Adipocyte (in vitro differentiated cells): ENCODE measurements at regions not wholly inside any gene's neighbourhood (a gene's known extent, or its start where the extent isn't known, plus 50 kb on each side); places are given as distances from the start of the nearest gene placed in this dataset.

Source experiments
- DNase-seq: peaks from one replicate; pipeline ENCODE4 v3.0.0-alpha.2; 2015; ENCODE audit warnings: low read depth
- H3K27me3 ChIP-seq: replicated peaks from 2 replicates; pipeline ENCODE4 v1.7.0; 2013; ENCODE audit warnings: mild to moderate bottlenecking, low read length, moderate library complexity; ENCODE audit not compliant: control insufficient read depth, insufficient read depth
- H3K36me3 ChIP-seq: 2 replicates; pipeline ENCODE4 v1.7.0; 2013; ENCODE audit warnings: low read length, mild to moderate bottlenecking, moderate library complexity; ENCODE audit not compliant: control insufficient read depth, insufficient read depth, severe bottlenecking
- H3K4me1 ChIP-seq: 2 replicates; pipeline ENCODE4 v1.7.0; 2013; ENCODE audit warnings: mild to moderate bottlenecking, low read length, moderate library complexity; ENCODE audit not compliant: control insufficient read depth, insufficient read depth
- H3K4me3 ChIP-seq: 2 replicates; pipeline ENCODE4 v1.7.0; 2013; ENCODE audit warnings: mild to moderate bottlenecking, low read length, moderate library complexity
- H3K9ac ChIP-seq: 2 replicates; pipeline ENCODE4 v1.7.0; 2013; ENCODE audit warnings: mild to moderate bottlenecking, low read length, moderate library complexity
- H3K9me3 ChIP-seq: 2 replicates; pipeline ENCODE4 v1.7.0; 2013; ENCODE audit warnings: mild to moderate bottlenecking, low read length, moderate library complexity; ENCODE audit not compliant: control insufficient read depth

DNA sequence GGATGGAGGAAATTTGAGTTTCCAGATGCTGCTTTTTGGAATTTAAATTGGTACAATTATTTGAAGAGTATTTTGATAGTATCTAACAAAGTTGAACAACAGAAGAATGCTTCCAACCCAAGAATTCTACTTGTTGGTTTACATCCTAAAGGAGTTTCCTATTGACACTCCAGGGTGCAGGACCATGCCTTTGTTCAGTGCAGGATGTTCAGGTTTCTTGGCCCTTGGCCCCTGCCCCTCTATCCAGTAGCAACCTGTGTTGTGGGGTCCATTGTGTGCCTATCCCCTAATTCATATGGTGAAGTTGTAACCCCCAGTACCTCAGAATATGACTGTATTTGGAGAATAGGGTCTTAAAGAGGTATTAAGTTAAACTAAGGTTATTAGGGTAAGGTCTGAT is 750.0 kb upstream of the ZNF608 start:
- Histone ChIP-seq H3K4me1 (peaks cover 15% of the 10 kb centered on the region), H3K27me3 (no peaks in the 10 kb centered on the region)

GRCh38 chr5:125497651-125498050 is 751.2 kb upstream of the ZNF608 start:
- Histone ChIP-seq H3K4me3 (no peak overlapping the region), H3K36me3 (no peaks in the 10 kb centered on the region), H3K27me3 (no peaks in the 10 kb centered on the region), H3K4me1 (peaks cover 9% of the 10 kb centered on the region), H3K9ac (no peak overlapping the region), H3K9me3 (peaks cover 6% of the 10 kb centered on the region)
- peak; percentile 17 for DNase-seq

More for the DNA sequence above, 750.0 kb upstream of the ZNF608 start:
- Histone ChIP-seq H3K36me3 (no peaks in the 10 kb centered on the region), H3K9ac (no peak overlapping the region), H3K9me3 (peaks cover 6% of the 10 kb centered on the region), H3K4me3 (no peak overlapping the region)
- DNase-seq = no peak

GRCh38 chr5:125499636-125500332 is 753.3 kb upstream of the ZNF608 start:
- Histone ChIP-seq H3K9me3 (no peaks in the 10 kb centered on the region), H3K36me3 (no peaks in the 10 kb centered on the region), H3K9ac (no peak overlapping the region), H3K27me3 (no peaks in the 10 kb centered on the region), H3K4me1 (peaks cover 9% of the 10 kb centered on the region), H3K4me3 (no peak overlapping the region)
- no peak for DNase-seq

DNA sequence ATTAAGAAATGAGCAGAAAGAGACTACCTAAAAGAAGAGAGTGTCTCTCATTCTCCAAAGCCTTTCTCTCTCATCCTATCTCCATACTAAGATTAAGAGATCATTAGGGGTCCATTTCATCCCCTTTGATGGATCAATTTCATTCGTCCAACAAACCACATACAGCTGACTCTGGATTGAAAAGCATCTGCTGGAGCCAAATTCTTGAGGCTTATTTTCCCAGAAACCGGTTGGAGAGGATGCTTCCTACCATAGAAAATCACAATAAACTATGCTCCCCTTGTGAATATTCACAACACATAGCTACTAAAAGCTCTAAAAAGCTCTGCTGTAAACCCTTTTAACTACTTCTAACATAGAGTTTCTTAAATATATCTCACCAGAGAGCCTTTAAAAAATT is 755.0 kb upstream of the ZNF608 start:
- peaks cover 9% of the 10 kb centered on the region for H3K4me1 ChIP-seq
- DNase-seq = peak; percentile 23

DNA sequence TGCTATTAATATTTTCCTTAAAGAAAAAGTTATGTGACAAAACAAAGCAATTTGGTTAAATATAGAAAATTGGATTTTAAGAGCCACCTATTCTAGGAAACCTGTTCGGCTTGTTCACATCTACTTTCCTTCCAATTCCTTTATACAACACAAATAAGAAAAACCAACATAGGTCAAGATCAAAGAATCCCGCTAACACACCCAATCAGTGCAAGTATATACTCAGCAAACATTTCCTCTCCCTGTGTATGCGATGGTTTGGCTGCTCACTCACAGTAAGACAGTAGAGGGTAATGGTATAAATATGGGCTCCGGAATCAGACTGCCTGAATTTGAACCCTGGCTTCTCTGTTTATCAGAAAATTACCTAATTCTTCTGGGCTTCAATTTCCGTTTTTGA is 757.5 kb upstream of the ZNF608 start:
- no peaks in the 10 kb centered on the region for H3K36me3 ChIP-seq
- DNase-seq = no peak
- no peaks in the 10 kb centered on the region for H3K27me3 ChIP-seq

More for the DNA sequence above, 755.0 kb upstream of the ZNF608 start:
- Histone ChIP-seq H3K9ac (no peak overlapping the region), H3K9me3 (no peaks in the 10 kb centered on the region), H3K4me3 (no peak overlapping the region), H3K27me3 (no peaks in the 10 kb centered on the region), H3K36me3 (no peaks in the 10 kb centered on the region)

DNA sequence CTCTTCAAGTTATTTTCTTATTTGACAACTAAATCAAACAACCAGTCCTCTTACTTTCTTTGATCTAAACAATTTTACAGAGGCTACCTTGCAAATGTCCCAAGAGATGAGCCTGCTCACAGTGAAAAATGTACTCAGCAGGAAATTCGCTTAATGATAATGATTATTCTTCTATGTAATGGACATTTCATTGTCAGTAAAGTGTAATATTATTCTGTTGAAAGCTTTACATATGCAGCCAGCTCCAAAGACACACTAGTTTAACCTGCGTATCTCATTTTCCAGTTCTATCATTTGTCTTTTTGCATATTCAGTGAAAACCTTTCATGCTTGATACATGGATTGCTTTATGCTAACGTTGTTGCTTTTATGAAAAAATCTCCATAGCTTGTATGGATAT is 758.7 kb upstream of the ZNF608 start:
- Histone ChIP-seq H3K9ac (no peak overlapping the region), H3K36me3 (no peaks in the 10 kb centered on the region), H3K4me3 (no peak overlapping the region), H3K4me1 (peaks cover 2% of the 10 kb centered on the region), H3K27me3 (no peaks in the 10 kb centered on the region), H3K9me3 (no peaks in the 10 kb centered on the region)
- no peak for DNase-seq

More for the DNA sequence above, 757.5 kb upstream of the ZNF608 start:
- Histone ChIP-seq H3K9ac (no peak overlapping the region), H3K4me3 (no peak overlapping the region), H3K4me1 (no peaks in the 10 kb centered on the region), H3K9me3 (no peaks in the 10 kb centered on the region)

- H3K27me3 ChIP-seq = no peaks in the 10 kb centered on the region
- H3K4me1 ChIP-seq = peaks cover 9% of the 10 kb centered on the region
- no peaks in the 10 kb centered on the region for H3K9me3 ChIP-seq
- no peak overlapping the region for H3K9ac ChIP-seq
- H3K36me3 ChIP-seq = no peaks in the 10 kb centered on the region
- H3K4me3 ChIP-seq = no peak overlapping the region
- DNase-seq = no peak
Observed at GRCh38 chr5:125506124-125506523, 759.7 kb upstream of the ZNF608 start.

- H3K4me1 ChIP-seq = peaks cover 9% of the 10 kb centered on the region
- no peaks in the 10 kb centered on the region for H3K27me3 ChIP-seq
- no peaks in the 10 kb centered on the region for H3K36me3 ChIP-seq
- DNase-seq = no peak
- no peak overlapping the region for H3K4me3 ChIP-seq
- H3K9ac ChIP-seq = no peak overlapping the region
- H3K9me3 ChIP-seq = no peaks in the 10 kb centered on the region
Observed at GRCh38 chr5:125508225-125508624, 761.8 kb upstream of the ZNF608 start.

DNA sequence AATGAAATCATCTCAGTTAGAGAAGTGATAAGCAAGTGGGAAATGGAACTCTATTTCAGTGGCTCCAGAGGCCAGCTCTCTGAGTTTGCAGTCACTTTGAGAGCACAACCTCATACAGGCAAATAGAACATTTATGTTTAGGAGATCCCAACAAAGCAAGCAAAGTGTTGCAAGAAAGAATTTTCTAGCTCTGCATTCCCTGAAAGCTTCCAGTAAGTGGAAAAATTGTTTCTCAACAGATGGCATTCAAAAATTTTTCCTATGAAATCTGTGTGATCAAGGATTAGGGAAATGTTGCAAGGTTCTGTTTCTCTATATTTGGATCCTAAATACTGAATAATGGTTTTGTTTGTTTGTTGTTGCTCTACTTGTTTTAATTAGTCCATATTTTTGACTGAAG is 764.2 kb upstream of the ZNF608 start:
- DNase-seq = peak; percentile 78
- H3K36me3 ChIP-seq = no peaks in the 10 kb centered on the region
- no peaks in the 10 kb centered on the region for H3K9me3 ChIP-seq
- H3K4me1 ChIP-seq = peaks cover 9% of the 10 kb centered on the region
- H3K9ac ChIP-seq = peak overlapping the region; percentile 52
- no peaks in the 10 kb centered on the region for H3K27me3 ChIP-seq
- no peak overlapping the region for H3K4me3 ChIP-seq

DNA sequence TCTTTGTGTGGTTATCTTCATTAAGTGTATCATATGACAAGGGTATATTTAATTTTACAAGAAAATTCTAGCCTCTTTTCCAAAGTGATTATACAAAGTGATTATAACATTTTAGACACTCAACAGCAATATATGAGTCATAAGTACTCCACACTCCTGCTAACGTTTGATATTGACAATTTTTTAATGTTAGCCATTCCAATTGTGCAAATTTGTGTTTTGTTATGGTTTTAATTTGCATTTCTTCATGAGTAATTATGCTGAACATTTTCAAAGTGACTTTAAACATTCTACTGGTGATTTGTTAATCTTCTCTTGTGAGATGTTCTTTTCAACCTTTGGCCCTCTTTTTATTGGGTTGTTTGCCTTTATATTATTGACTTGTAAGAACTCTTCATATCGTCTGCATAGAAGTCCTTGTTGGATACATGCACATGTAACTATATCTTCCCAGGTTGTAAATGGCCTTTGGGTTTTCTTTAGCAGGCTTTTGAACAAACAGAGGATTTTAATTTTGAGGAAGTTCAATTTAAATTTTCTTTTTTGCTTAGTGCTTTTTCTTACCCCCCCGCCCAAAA is 771.6 kb upstream of the ZNF608 start:
- H3K4me3 ChIP-seq = no peak overlapping the region
- H3K4me1 ChIP-seq = no peaks in the 10 kb centered on the region
- no peak overlapping the region for H3K9ac ChIP-seq
- no peaks in the 10 kb centered on the region for H3K9me3 ChIP-seq
- H3K36me3 ChIP-seq = no peaks in the 10 kb centered on the region
- H3K27me3 ChIP-seq = no peaks in the 10 kb centered on the region
- DNase-seq = no peak

GRCh38 chr5:125521289-125521688 is 774.9 kb upstream of the ZNF608 start:
- H3K9me3 ChIP-seq = no peaks in the 10 kb centered on the region
- no peak overlapping the region for H3K4me3 ChIP-seq
- H3K27me3 ChIP-seq = no peaks in the 10 kb centered on the region

DNA sequence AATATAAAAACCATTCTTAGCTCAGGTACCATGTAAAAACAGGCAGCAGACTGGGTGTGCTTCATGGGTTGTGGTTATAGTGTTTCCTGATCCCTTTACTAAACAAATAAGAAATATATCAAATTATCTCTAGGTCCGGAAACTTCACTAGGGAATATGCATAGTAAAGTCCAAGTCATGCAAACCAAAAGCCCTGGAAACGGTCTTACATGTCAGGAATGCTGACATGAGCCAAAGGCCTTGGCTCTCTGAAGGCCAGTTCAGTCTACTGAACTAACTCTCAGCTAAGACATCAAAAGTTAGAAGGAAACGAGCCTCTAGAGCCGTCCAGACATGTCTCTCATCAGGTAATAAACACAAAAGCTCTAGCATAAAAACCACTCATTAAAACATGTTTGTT is 778.9 kb upstream of the ZNF608 start:
- H3K4me1 ChIP-seq = peaks cover 13% of the 10 kb centered on the region
- DNase-seq = peak; percentile 36

More at GRCh38 chr5:125521289-125521688, 774.9 kb upstream of the ZNF608 start:
- Histone ChIP-seq H3K4me1 (peaks cover 7% of the 10 kb centered on the region), H3K36me3 (no peaks in the 10 kb centered on the region), H3K9ac (no peak overlapping the region)
- no peak for DNase-seq

More for the DNA sequence above, 778.9 kb upstream of the ZNF608 start:
- H3K36me3 ChIP-seq = no peaks in the 10 kb centered on the region
- H3K27me3 ChIP-seq = no peaks in the 10 kb centered on the region
- no peak overlapping the region for H3K4me3 ChIP-seq
- H3K9me3 ChIP-seq = no peaks in the 10 kb centered on the region
- H3K9ac ChIP-seq = no peak overlapping the region
